ENCODE measurements at regions not wholly inside any gene's neighbourhood (a gene's known extent, or its start where the extent isn't known, plus 50 kb on each side); places are given as distances from the start of the nearest gene placed in this dataset.

DNA sequence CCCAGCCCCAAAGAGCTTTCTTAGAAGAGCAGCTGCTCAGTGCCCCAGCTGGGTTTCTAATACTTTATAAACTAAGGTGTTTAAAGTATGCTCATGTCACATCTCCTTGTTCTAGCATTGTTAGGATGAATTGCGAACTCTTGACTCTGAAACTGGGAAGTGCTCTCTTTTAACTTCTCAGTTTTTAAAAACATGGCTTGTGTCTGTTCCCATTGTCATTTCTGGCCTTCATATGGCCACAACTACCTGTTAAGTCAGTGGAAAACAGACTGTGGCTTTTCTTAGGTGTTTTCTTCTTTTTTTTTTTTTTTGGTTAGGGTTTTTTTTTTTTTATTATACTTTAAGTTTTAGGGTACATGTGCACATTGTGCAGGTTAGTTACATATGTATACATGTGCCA is 164.7 kb downstream of the KCNRG start:
- TF ChIP-seq, protein P1, sequence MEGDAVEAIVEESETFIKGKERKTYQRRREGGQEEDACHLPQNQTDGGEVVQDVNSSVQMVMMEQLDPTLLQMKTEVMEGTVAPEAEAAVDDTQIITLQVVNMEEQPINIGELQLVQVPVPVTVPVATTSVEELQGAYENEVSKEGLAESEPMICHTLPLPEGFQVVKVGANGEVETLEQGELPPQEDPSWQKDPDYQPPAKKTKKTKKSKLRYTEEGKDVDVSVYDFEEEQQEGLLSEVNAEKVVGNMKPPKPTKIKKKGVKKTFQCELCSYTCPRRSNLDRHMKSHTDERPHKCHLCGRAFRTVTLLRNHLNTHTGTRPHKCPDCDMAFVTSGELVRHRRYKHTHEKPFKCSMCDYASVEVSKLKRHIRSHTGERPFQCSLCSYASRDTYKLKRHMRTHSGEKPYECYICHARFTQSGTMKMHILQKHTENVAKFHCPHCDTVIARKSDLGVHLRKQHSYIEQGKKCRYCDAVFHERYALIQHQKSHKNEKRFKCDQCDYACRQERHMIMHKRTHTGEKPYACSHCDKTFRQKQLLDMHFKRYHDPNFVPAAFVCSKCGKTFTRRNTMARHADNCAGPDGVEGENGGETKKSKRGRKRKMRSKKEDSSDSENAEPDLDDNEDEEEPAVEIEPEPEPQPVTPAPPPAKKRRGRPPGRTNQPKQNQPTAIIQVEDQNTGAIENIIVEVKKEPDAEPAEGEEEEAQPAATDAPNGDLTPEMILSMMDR (IDR thresholded peaks at IDR 0.05), result no peak
- no peak for TF ChIP-seq POLR2A (IDR thresholded peaks at IDR 0.05)
